HepG2 (cell line): ENCODE measurements at regions not wholly inside any gene's neighbourhood (a gene's known extent, or its start where the extent isn't known, plus 50 kb on each side); places are given as distances from the start of the nearest gene placed in this dataset.

Experiments
- CCAR2 ChIP-seq: fragments of 200-400 bp; formaldehyde crosslinking; optimal IDR thresholded peaks from 2 replicates; pipeline ENCODE3; 2018; ENCODE audit warnings: low read depth, mild to moderate bottlenecking, low read length, moderate library complexity
- CEBPG ChIP-seq: IDR thresholded peaks from 2 replicates; pipeline ENCODE4 v1.6.1; 2016
- CHD2 ChIP-seq: IDR thresholded peaks from 2 replicates; pipeline ENCODE4 v1.6.1; 2011; ENCODE audit warnings: low read depth, low read length, improper control_type of control experiment
- DR1 ChIP-seq: sonication (generic); formaldehyde crosslinking; IDR thresholded peaks from 2 replicates; pipeline ENCODE4 v1.8.0; 2021; ENCODE audit warnings: mild to moderate bottlenecking, missing genetic modification reagents, inconsistent platforms
- GTF2F1 ChIP-seq: fragments of 150-350 bp; IDR thresholded peaks from 2 replicates; pipeline ENCODE4 v1.6.1; 2014; ENCODE audit warnings: low read length
- HMG20B ChIP-seq: conservative IDR thresholded peaks from 2 replicates; pipeline ENCODE4 v1.6.1; 2016; ENCODE audit warnings: missing genetic modification reagents, missing compliant biosample characterization
- JUN ChIP-seq: sonication (generic); formaldehyde crosslinking; IDR thresholded peaks from 2 replicates; pipeline ENCODE4 v1.4.0; 2020; ENCODE audit warnings: mild to moderate bottlenecking, missing genetic modification reagents
- KLF13 ChIP-seq: sonication (generic); formaldehyde crosslinking; IDR thresholded peaks from 2 replicates; pipeline ENCODE4 v1.4.0; 2020; ENCODE audit warnings: mild to moderate bottlenecking, missing genetic modification reagents
- MEIS2 ChIP-seq: sonication (generic); formaldehyde crosslinking; IDR thresholded peaks from 2 replicates; pipeline ENCODE4 v1.9.0; 2021; ENCODE audit warnings: mild to moderate bottlenecking, missing genetic modification reagents
- MLLT10 ChIP-seq: sonication (generic); formaldehyde crosslinking; IDR thresholded peaks from 2 replicates; pipeline ENCODE4 v1.4.0; 2020; ENCODE audit warnings: missing genetic modification reagents
- MXI1 ChIP-seq: IDR thresholded peaks from 3 replicates; pipeline ENCODE4 v1.6.1; 2012; ENCODE audit warnings: low read depth, low read length, inconsistent platforms, borderline replicate concordance
- NFE2L2 ChIP-seq: fragments of 150-350 bp; IDR thresholded peaks from 2 replicates; pipeline ENCODE4 v1.6.1; 2014; ENCODE audit warnings: low read length
- NONO ChIP-seq, 2 experiments: fragments of 450-650 bp in 1 of 2; sonication (generic) in 1 of 2; formaldehyde crosslinking in 1 of 2; IDR thresholded peaks in 1 of 2; conservative IDR thresholded peaks in 1 of 2; 2 replicates each; pipeline versions ENCODE4 v1.6.1 to v1.8.0; 2017 to 2022; ENCODE audit warnings: mild to moderate bottlenecking in 1 of 2, missing genetic modification reagents in 1 of 2, moderate library complexity in 1 of 2
- PHF20 ChIP-seq: sonication (generic); formaldehyde crosslinking; IDR thresholded peaks from 2 replicates; pipeline ENCODE4 v1.5.0; 2020; ENCODE audit warnings: mild to moderate bottlenecking, missing genetic modification reagents
- REPIN1 ChIP-seq: sonication (generic); formaldehyde crosslinking; IDR thresholded peaks from 2 replicates; pipeline ENCODE4 v1.8.0; 2022; ENCODE audit warnings: missing genetic modification reagents, low read depth, mild to moderate bottlenecking, borderline replicate concordance
- RNF2 ChIP-seq: fragments of 450-650 bp; conservative IDR thresholded peaks from 2 replicates; pipeline ENCODE4 v1.6.1; 2016; ENCODE audit warnings: low read depth
- SCMH1 ChIP-seq: sonication (generic); formaldehyde crosslinking; IDR thresholded peaks from 2 replicates; pipeline ENCODE4 v1.9.0; 2021; ENCODE audit warnings: missing genetic modification reagents, mild to moderate bottlenecking, borderline replicate concordance
- SYNCRIP ChIP-seq: fragments of 200-400 bp; formaldehyde crosslinking; IDR thresholded peaks from 2 replicates; pipeline ENCODE4 v1.6.1; 2018; ENCODE audit warnings: mild to moderate bottlenecking, low read depth, low read length; ENCODE audit not compliant: insufficient read depth
- TAF1 ChIP-seq: sonication (generic); formaldehyde crosslinking; IDR thresholded peaks from 2 replicates; pipeline ENCODE4 v1.4.0; 2020; ENCODE audit warnings: missing genetic modification reagents
- THAP11 ChIP-seq: IDR thresholded peaks from 2 replicates; pipeline ENCODE4 v1.6.1; 2016; ENCODE audit warnings: missing biosample characterization, missing genetic modification reagents
- TP53 ChIP-seq: sonication (generic); formaldehyde crosslinking; conservative IDR thresholded peaks from 2 replicates; pipeline ENCODE4 v1.4.0; 2020; ENCODE audit warnings: missing genetic modification reagents
- ZBTB3 ChIP-seq: sonication (generic); formaldehyde crosslinking; IDR thresholded peaks from 2 replicates; pipeline ENCODE4 v1.4.0; 2020; ENCODE audit warnings: low read depth, mild to moderate bottlenecking, moderate library complexity, missing genetic modification reagents, borderline replicate concordance
- ZFP36 ChIP-seq: fragments of 150-350 bp; IDR thresholded peaks from 2 replicates; pipeline ENCODE4 v1.6.1; 2018; ENCODE audit warnings: borderline replicate concordance, low read length, low read depth; ENCODE audit not compliant: partially characterized antibody
- ZFYVE20 ChIP-seq: sonication (generic); formaldehyde crosslinking; IDR thresholded peaks from 2 replicates; pipeline ENCODE4 v1.8.0; 2023; ENCODE audit warnings: low read depth, mild to moderate bottlenecking, moderate library complexity, missing genetic modification reagents, borderline replicate concordance
- ZNF17 ChIP-seq: sonication (generic); formaldehyde crosslinking; IDR thresholded peaks from 2 replicates; pipeline ENCODE4 v1.5.0; 2020; ENCODE audit warnings: mild to moderate bottlenecking, missing genetic modification reagents
- ZNF230 ChIP-seq: sonication (generic); formaldehyde crosslinking; IDR thresholded peaks from 2 replicates; pipeline ENCODE4 v1.4.0; 2020; ENCODE audit warnings: mild to moderate bottlenecking, missing genetic modification reagents
- ZNF235 ChIP-seq: sonication (generic); formaldehyde crosslinking; IDR thresholded peaks from 2 replicates; pipeline ENCODE4 v1.8.1; 2023; ENCODE audit warnings: mild to moderate bottlenecking, missing genetic modification reagents, borderline replicate concordance
- TF ChIP-seq, protein P1 (sequence below): sonication (generic); formaldehyde crosslinking; IDR thresholded peaks from 2 replicates; pipeline ENCODE4 v1.4.0; 2020; ENCODE audit warnings: missing genetic modification reagents, borderline replicate concordance
- TF ChIP-seq, protein P2 (sequence below): sonication (generic); formaldehyde crosslinking; IDR thresholded peaks from 2 replicates; pipeline ENCODE4 v1.4.0; 2020; ENCODE audit warnings: missing genetic modification reagents
- TF ChIP-seq, protein P3 (sequence below): sonication (generic); formaldehyde crosslinking; IDR thresholded peaks from 2 replicates; pipeline ENCODE4 v1.4.0; 2020; ENCODE audit warnings: mild to moderate bottlenecking, missing genetic modification reagents

DNA sequence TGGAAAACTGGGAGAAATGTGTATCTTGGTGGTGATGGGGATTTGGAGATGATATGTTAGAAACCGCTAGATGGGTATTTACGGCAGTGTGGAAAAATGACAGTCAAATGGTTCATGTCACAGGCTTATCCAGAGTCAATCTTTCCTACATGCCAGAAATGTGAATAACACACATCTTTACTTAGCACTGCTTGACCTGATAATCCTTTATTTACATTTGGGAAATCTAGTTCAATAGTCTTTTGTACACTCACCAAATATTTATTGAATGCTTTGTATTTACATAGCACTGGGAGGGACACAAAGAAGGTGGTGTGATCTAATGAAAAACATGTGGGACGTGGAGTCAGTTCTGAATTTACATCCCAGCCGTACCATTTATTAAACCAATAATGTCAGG is 208.2 kb downstream of the DIO2 start (continued):
- TF ChIP-seq ZFP36 = peak; percentile 84
- TF ChIP-seq CEBPG (CRISPR knock-in tag) = no peak
- TF ChIP-seq MEIS2 (CRISPR knock-in tag) = no peak
- no peak for TF ChIP-seq ZNF230 (CRISPR knock-in tag)
- TF ChIP-seq ZFYVE20 (CRISPR knock-in tag) = no peak
- TF ChIP-seq NONO (IDR thresholded peaks at IDR 0.05) = no peak
- no peak for TF ChIP-seq NONO (CRISPR knock-in tag; conservative IDR thresholded peaks at IDR 0.05)
- TF ChIP-seq CCAR2 = no peak
- TF ChIP-seq, protein P1, sequence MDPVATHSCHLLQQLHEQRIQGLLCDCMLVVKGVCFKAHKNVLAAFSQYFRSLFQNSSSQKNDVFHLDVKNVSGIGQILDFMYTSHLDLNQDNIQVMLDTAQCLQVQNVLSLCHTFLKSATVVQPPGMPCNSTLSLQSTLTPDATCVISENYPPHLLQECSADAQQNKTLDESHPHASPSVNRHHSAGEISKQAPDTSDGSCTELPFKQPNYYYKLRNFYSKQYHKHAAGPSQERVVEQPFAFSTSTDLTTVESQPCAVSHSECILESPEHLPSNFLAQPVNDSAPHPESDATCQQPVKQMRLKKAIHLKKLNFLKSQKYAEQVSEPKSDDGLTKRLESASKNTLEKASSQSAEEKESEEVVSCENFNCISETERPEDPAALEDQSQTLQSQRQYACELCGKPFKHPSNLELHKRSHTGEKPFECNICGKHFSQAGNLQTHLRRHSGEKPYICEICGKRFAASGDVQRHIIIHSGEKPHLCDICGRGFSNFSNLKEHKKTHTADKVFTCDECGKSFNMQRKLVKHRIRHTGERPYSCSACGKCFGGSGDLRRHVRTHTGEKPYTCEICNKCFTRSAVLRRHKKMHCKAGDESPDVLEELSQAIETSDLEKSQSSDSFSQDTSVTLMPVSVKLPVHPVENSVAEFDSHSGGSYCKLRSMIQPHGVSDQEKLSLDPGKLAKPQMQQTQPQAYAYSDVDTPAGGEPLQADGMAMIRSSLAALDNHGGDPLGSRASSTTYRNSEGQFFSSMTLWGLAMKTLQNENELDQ (CRISPR knock-in tag) = no peak
- no peak for TF ChIP-seq ZBTB3
- TF ChIP-seq, protein P2, sequence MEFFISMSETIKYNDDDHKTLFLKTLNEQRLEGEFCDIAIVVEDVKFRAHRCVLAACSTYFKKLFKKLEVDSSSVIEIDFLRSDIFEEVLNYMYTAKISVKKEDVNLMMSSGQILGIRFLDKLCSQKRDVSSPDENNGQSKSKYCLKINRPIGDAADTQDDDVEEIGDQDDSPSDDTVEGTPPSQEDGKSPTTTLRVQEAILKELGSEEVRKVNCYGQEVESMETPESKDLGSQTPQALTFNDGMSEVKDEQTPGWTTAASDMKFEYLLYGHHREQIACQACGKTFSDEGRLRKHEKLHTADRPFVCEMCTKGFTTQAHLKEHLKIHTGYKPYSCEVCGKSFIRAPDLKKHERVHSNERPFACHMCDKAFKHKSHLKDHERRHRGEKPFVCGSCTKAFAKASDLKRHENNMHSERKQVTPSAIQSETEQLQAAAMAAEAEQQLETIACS (CRISPR knock-in tag) = no peak
- TF ChIP-seq DR1 (CRISPR knock-in tag) = no peak
- peak; percentile 42 for TF ChIP-seq THAP11 (CRISPR knock-in tag)
- no peak for TF ChIP-seq ZNF17 (CRISPR knock-in tag)
- TF ChIP-seq KLF13 (CRISPR knock-in tag) = no peak
- TF ChIP-seq SYNCRIP = no peak
- TF ChIP-seq REPIN1 (CRISPR knock-in tag) = no peak
- no peak for TF ChIP-seq TAF1 (CRISPR knock-in tag)
- TF ChIP-seq HMG20B (CRISPR knock-in tag) = peak; percentile 98
- TF ChIP-seq PHF20 = no peak
- no peak for TF ChIP-seq ZNF235 (CRISPR knock-in tag)
- TF ChIP-seq TP53 (CRISPR knock-in tag) = no peak
- no peak for TF ChIP-seq GTF2F1
- TF ChIP-seq SCMH1 (CRISPR knock-in tag) = no peak
- TF ChIP-seq, protein P3, sequence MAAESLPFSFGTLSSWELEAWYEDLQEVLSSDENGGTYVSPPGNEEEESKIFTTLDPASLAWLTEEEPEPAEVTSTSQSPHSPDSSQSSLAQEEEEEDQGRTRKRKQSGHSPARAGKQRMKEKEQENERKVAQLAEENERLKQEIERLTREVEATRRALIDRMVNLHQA (CRISPR knock-in tag) = no peak
- no peak for TF ChIP-seq MLLT10
- TF ChIP-seq MXI1 = peak; percentile 12; the same call in 1 of the 3 replicates
- TF ChIP-seq NFE2L2 = no peak
- no peak for TF ChIP-seq JUN
- TF ChIP-seq CHD2 = no peak
- TF ChIP-seq RNF2 = no peak
